Osteoblast (primary cell): ENCODE measurements at regions not wholly inside any gene's neighbourhood (a gene's known extent, or its start where the extent isn't known, plus 50 kb on each side); places are given as distances from the start of the nearest gene placed in this dataset.

Source experiments
- DNase-seq: peaks from one replicate; pipeline ENCODE4 v3.0.0; 2011; ENCODE audit warnings: low spot score, mixed read lengths; ENCODE audit not compliant: insufficient read length; ENCODE audit errors: missing footprints
- H2AFZ ChIP-seq: 2 replicates; pipeline ENCODE4 v1.6.0; 2011; ENCODE audit warnings: mild to moderate bottlenecking, low read length
- H3K27ac ChIP-seq: 2 replicates; pipeline ENCODE4 v1.5.1; 2011; ENCODE audit warnings: mild to moderate bottlenecking, low read depth, low read length, moderate library complexity
- H3K27me3 ChIP-seq: 2 replicates; pipeline ENCODE4 v1.6.0; 2012; ENCODE audit warnings: mild to moderate bottlenecking, control low read depth, inconsistent platforms, low read length, moderate library complexity; ENCODE audit not compliant: insufficient read depth
- H3K36me3 ChIP-seq: 2 replicates; pipeline ENCODE4 v1.5.1; 2011; ENCODE audit warnings: mild to moderate bottlenecking, low read length, control low read depth, moderate library complexity; ENCODE audit not compliant: insufficient read depth
- H3K4me1 ChIP-seq: 2 replicates; pipeline ENCODE4 v1.5.1; 2011; ENCODE audit warnings: mild to moderate bottlenecking, low read length, control low read depth, moderate library complexity; ENCODE audit not compliant: insufficient read depth
- H3K4me2 ChIP-seq: 2 replicates; pipeline ENCODE4 v1.6.0; 2011; ENCODE audit warnings: mild to moderate bottlenecking, low read length; ENCODE audit not compliant: insufficient read depth
- H3K4me3 ChIP-seq: fragments of 200-600 bp; sonication (generic); 3 replicates; pipeline ENCODE4 v1.5.1; 2012; ENCODE audit warnings: mild to moderate bottlenecking, low read length, inconsistent platforms; ENCODE audit not compliant: insufficient read depth
- H3K79me2 ChIP-seq: 2 replicates; pipeline ENCODE4 v1.6.0; 2012; ENCODE audit warnings: mild to moderate bottlenecking, low read length, control low read depth, inconsistent platforms; ENCODE audit not compliant: insufficient read depth
- H3K9me3 ChIP-seq: 2 replicates; pipeline ENCODE4 v1.5.1; 2011; ENCODE audit warnings: low read depth, low read length, control low read depth
- H4K20me1 ChIP-seq: 2 replicates; pipeline ENCODE4 v1.6.0; 2012; ENCODE audit warnings: mild to moderate bottlenecking, low read length, control low read depth; ENCODE audit not compliant: insufficient read depth
- CTCF ChIP-seq: IDR thresholded peaks from 2 replicates; pipeline ENCODE4 v1.5.1; 2011; ENCODE audit warnings: mild to moderate bottlenecking, low read depth, low read length, moderate library complexity; ENCODE audit errors: extremely low read depth

- H3K4me3 ChIP-seq, result no peak overlapping the region
- no peaks in the 10 kb centered on the region for H4K20me1 ChIP-seq
- H3K27me3 ChIP-seq, result no peaks in the 10 kb centered on the region
- no peak overlapping the region for H2AFZ ChIP-seq
- no peaks in the 10 kb centered on the region for H3K79me2 ChIP-seq
- no peaks in the 10 kb centered on the region for H3K36me3 ChIP-seq
- no peaks in the 10 kb centered on the region for H3K4me1 ChIP-seq
- H3K27ac ChIP-seq, result no peak overlapping the region
- DNase-seq, result no peak
- H3K4me2 ChIP-seq, result no peak overlapping the region
- no peaks in the 10 kb centered on the region for H3K9me3 ChIP-seq
- TF ChIP-seq CTCF, result no peak
These were observed 115.0 kb upstream of the TEX13C start for GRCh38 chrX:125204681-125205132.

GRCh38 chrX:125205133-125205917, 114.3 kb upstream of the TEX13C start:
- Histone ChIP-seq H3K27me3 (no peaks in the 10 kb centered on the region), H3K4me2 (no peak overlapping the region), H3K4me3 (no peak overlapping the region), H2AFZ (no peak overlapping the region), H4K20me1 (no peaks in the 10 kb centered on the region), H3K27ac (no peak overlapping the region), H3K36me3 (no peaks in the 10 kb centered on the region), H3K4me1 (no peaks in the 10 kb centered on the region), H3K9me3 (no peaks in the 10 kb centered on the region), H3K79me2 (no peaks in the 10 kb centered on the region)
- no peak for TF ChIP-seq CTCF
- no peak for DNase-seq

GRCh38 chrX:125205918-125206665, 113.6 kb upstream of the TEX13C start:
- no peak for DNase-seq
- no peaks in the 10 kb centered on the region for H3K79me2 ChIP-seq
- no peak overlapping the region for H2AFZ ChIP-seq
- H4K20me1 ChIP-seq, result no peaks in the 10 kb centered on the region
- H3K9me3 ChIP-seq, result no peaks in the 10 kb centered on the region
- H3K4me2 ChIP-seq, result no peak overlapping the region
- H3K36me3 ChIP-seq, result no peaks in the 10 kb centered on the region
- H3K4me1 ChIP-seq, result no peaks in the 10 kb centered on the region
- H3K27me3 ChIP-seq, result no peaks in the 10 kb centered on the region
- no peak for TF ChIP-seq CTCF
- H3K27ac ChIP-seq, result no peak overlapping the region
- no peak overlapping the region for H3K4me3 ChIP-seq

GRCh38 chrX:125210146-125210545, 109.5 kb upstream of the TEX13C start:
- no peak for TF ChIP-seq CTCF

More at GRCh38 chrX:125210146-125210545, 109.5 kb upstream of the TEX13C start:
- no peak overlapping the region for H3K4me3 ChIP-seq
- no peaks in the 10 kb centered on the region for H3K27me3 ChIP-seq
- DNase-seq, result no peak
- H4K20me1 ChIP-seq, result no peaks in the 10 kb centered on the region
- no peak overlapping the region for H3K4me2 ChIP-seq
- no peaks in the 10 kb centered on the region for H3K36me3 ChIP-seq
- no peak overlapping the region for H2AFZ ChIP-seq
- H3K79me2 ChIP-seq, result no peaks in the 10 kb centered on the region
- no peaks in the 10 kb centered on the region for H3K4me1 ChIP-seq
- H3K9me3 ChIP-seq, result no peaks in the 10 kb centered on the region
- H3K27ac ChIP-seq, result no peak overlapping the region
